Fibroblast of the aortic adventitia (primary cell): ENCODE measurements at regions not wholly inside any gene's neighbourhood (a gene's known extent, or its start where the extent isn't known, plus 50 kb on each side); places are given as distances from the start of the nearest gene placed in this dataset.

Source experiments
- DNase-seq: peaks from one replicate; pipeline ENCODE4 v3.0.0-alpha.2; 2010; ENCODE audit warnings: low read depth
- H3K4me3 ChIP-seq: 2 replicates; pipeline ENCODE4 v1.5.1; 2011; ENCODE audit warnings: low read depth, mild to moderate bottlenecking, control low read depth, low read length, moderate library complexity
- TF ChIP-seq, protein P1 (sequence below): IDR thresholded peaks from 2 replicates; pipeline ENCODE4 v1.5.1; 2011; ENCODE audit warnings: mild to moderate bottlenecking, low read length, control low read depth, inconsistent platforms; ENCODE audit not compliant: insufficient read depth

- TF ChIP-seq, protein P1, sequence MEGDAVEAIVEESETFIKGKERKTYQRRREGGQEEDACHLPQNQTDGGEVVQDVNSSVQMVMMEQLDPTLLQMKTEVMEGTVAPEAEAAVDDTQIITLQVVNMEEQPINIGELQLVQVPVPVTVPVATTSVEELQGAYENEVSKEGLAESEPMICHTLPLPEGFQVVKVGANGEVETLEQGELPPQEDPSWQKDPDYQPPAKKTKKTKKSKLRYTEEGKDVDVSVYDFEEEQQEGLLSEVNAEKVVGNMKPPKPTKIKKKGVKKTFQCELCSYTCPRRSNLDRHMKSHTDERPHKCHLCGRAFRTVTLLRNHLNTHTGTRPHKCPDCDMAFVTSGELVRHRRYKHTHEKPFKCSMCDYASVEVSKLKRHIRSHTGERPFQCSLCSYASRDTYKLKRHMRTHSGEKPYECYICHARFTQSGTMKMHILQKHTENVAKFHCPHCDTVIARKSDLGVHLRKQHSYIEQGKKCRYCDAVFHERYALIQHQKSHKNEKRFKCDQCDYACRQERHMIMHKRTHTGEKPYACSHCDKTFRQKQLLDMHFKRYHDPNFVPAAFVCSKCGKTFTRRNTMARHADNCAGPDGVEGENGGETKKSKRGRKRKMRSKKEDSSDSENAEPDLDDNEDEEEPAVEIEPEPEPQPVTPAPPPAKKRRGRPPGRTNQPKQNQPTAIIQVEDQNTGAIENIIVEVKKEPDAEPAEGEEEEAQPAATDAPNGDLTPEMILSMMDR = no peak
- no peak for DNase-seq
- no peak overlapping the region for H3K4me3 ChIP-seq
These were observed 73.9 kb downstream of the HHEX start for GRCh38 chr10:92763634-92764155.

DNA sequence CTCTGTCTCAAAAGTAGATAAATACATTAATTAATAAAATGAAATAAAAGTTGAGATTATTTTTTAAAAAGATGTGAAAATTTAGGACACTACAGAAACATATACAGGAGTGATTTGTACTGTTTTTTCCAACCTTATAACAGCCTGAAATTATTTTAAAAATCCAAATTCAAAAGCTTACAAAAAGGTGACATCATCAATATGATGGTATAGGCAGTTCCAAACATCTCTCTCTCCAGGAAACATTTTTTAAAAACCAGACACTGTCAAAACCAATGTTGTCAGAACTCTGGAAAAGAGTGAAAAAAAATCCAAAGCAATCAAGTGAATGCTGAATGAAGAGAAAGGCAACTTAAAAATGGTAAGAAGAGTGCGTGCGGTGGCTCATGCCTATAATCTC lies 76.7 kb downstream of the HHEX start:
- TF ChIP-seq, protein P1 = no peak
- no peak overlapping the region for H3K4me3 ChIP-seq

GRCh38 chr10:92768104-92768503 lies 78.3 kb downstream of the HHEX start:
- TF ChIP-seq, protein P1 = no peak
- no peak overlapping the region for H3K4me3 ChIP-seq
- no peak for DNase-seq

More for the DNA sequence above, 76.7 kb downstream of the HHEX start:
- DNase-seq = no peak

DNA sequence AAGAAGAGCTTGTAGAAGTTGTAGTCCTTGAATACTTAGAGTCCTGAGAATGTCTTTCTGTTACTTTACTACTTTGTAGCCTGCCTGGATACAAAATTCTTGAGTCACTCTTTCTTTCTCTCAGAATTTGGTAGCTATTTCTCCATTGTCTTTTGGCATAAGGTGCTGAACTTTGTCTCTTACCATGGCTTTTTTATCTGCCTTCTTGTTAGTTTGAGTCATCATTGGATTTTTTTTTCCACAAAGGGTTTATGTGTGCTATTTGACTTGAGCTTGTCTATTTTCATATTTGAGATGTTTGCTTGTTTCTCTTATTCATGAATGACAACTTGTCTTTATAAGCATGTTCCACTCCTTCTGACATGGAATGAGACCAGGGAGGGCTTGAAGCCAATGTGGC lies 74.5 kb upstream of the EXOC6 start:
- H3K4me3 ChIP-seq = no peak overlapping the region
- TF ChIP-seq, protein P1 = no peak
- DNase-seq = peak; percentile 66

GRCh38 chr10:92778091-92778490 lies 70.2 kb upstream of the EXOC6 start:
- peak; percentile 44 for DNase-seq
- TF ChIP-seq, protein P1 = no peak
- H3K4me3 ChIP-seq = no peak overlapping the region

GRCh38 chr10:92785118-92785517 lies 63.2 kb upstream of the EXOC6 start:
- no peak for DNase-seq
- TF ChIP-seq, protein P1 = no peak
- H3K4me3 ChIP-seq = no peak overlapping the region

DNA sequence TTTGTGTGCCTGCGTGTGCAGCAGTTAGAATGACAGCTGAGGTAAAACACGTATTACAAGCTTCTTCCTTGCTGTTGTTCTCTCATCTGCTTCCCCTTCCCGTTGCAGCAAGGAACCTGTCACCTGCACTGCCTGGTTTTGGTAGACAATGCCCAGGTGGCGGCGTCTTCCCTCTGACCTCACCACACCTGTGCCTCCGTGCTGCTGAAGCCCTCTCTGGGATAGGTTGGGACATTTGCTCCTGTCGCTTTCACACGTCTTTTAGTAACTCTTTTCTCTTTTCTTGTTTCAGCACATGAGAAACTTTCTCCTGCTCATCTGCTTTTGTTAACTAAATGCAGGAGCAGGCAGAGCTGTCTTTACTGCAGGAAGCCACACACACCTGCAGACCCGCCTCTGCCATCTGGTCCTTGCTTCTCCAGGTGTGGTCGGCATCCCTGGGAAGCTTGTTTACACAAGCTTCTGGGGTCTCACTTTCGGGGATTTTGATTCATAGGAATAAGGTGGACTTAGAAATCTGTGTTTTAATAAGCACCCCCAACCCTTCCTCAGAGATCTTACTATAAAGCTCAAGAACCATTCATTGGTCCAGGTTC lies 60.7 kb upstream of the EXOC6 start:
- no peak overlapping the region for H3K4me3 ChIP-seq
- TF ChIP-seq, protein P1 = no peak
- no peak for DNase-seq
